Panc1 (cell line): ENCODE measurements at regions not wholly inside any gene's neighbourhood (a gene's known extent, or its start where the extent isn't known, plus 50 kb on each side); places are given as distances from the start of the nearest gene placed in this dataset.

Source experiments
- ATAC-seq: fragments of 200-7000 bp; cut with Tn5 transposase; 2 replicates; pipeline ENCODE4 v1.9.1; 2020; ENCODE audit warnings: mild to moderate bottlenecking, moderate library complexity
- BruUV-seq: library from RNA; stranded (reverse); fragments of 400-500 nt; replicated peaks from 2 replicates; lab custom pipeline; 2021; lab: Mats Ljungman, UMichigan
- CTCF ChIA-PET: fragments of 300-600 bp; sonication (Branson Sonifier 250); formaldehyde crosslinking; loops from one replicate; lab custom pipeline; 2022; ENCODE audit warnings: antibody characterized with exemption; lab: Charles Lee
- POLR2A ChIA-PET: fragments of 300-600 bp; sonication (Branson Sonifier 250); formaldehyde crosslinking; loops from one replicate; lab custom pipeline; 2022; ENCODE audit warnings: antibody characterized with exemption; lab: Charles Lee
- DNase-seq: peaks from one replicate; pipeline ENCODE4 v3.0.0-alpha.2; 2010; ENCODE audit warnings: low read depth, low spot score
- H3K27ac ChIP-seq: 2 replicates; pipeline ENCODE4 v1.5.1; 2011; ENCODE audit warnings: mild to moderate bottlenecking, low read length, inconsistent platforms
- H3K27me3 ChIP-seq: fragments of 200-500 bp; sonication (Bioruptor generic); 2 replicates; pipeline ENCODE4 v1.6.0; 2014; ENCODE audit warnings: low read length, inconsistent platforms; ENCODE audit not compliant: control insufficient read depth, insufficient read depth
- H3K36me3 ChIP-seq: fragments of 200-500 bp; sonication (Bioruptor generic); 2 replicates; pipeline ENCODE4 v1.5.1; 2014; ENCODE audit warnings: inconsistent platforms, mild to moderate bottlenecking, low read length, moderate library complexity; ENCODE audit not compliant: control insufficient read depth, insufficient read depth
- H3K4me1 ChIP-seq: 2 replicates; pipeline ENCODE4 v1.5.1; 2011; ENCODE audit warnings: inconsistent platforms, mild to moderate bottlenecking, low read length, moderate library complexity; ENCODE audit not compliant: control insufficient read depth, insufficient read depth
- H3K4me3 ChIP-seq, 2 experiments: 2 replicates each; pipeline ENCODE4 v1.5.1; 2011 to 2012; ENCODE audit warnings: low read depth in 2 of 2, low read length in 2 of 2, mild to moderate bottlenecking in 2 of 2, inconsistent platforms in 1 of 2, moderate library complexity in 1 of 2
- H3K9me3 ChIP-seq: fragments of 200-500 bp; sonication (Bioruptor generic); 2 replicates; pipeline ENCODE4 v1.5.1; 2014; ENCODE audit warnings: low read depth, mild to moderate bottlenecking, inconsistent platforms, low read length, moderate library complexity; ENCODE audit not compliant: control insufficient read depth, insufficient read depth
- CTCF ChIP-seq: fragments of 450-650 bp; IDR thresholded peaks from 2 replicates; pipeline ENCODE4 v1.5.1; 2017; ENCODE audit warnings: mild to moderate bottlenecking
- POLR2AphosphoS5 ChIP-seq: IDR thresholded peaks from 2 replicates; pipeline ENCODE4 v1.6.1; 2012; ENCODE audit warnings: mild to moderate bottlenecking, low read depth, low read length, moderate library complexity
- REST ChIP-seq, 2 experiments: IDR thresholded peaks; 2 replicates each; pipeline ENCODE4 v1.6.1; 2011 to 2012; ENCODE audit warnings: low read depth in 2 of 2, control low read depth in 1 of 2, low read length in 1 of 2, mild to moderate bottlenecking in 1 of 2, moderate library complexity in 1 of 2; ENCODE audit not compliant: insufficient read depth in 1 of 2
- SIN3A ChIP-seq: IDR thresholded peaks from 2 replicates; pipeline ENCODE4 v1.6.1; 2012; ENCODE audit warnings: low read depth, mild to moderate bottlenecking, low read length, moderate library complexity, borderline replicate concordance; ENCODE audit not compliant: insufficient read depth
- TCF7L2 ChIP-seq: IDR thresholded peaks from 2 replicates; pipeline ENCODE4 v1.6.1; 2011; ENCODE audit warnings: mild to moderate bottlenecking, low read depth, low read length, inconsistent platforms
- in situ Hi-C: cut with HindIII; loops from 2 replicates; pipeline ENCODE4 v1.10.0; 2016; ENCODE audit warnings: low sequenced_read_pairs, low pct_unique_long_range_greater_than_20kb
- intact Hi-C: fragments of 100-400 bp; cut with micrococcal nuclease; formaldehyde crosslinking; loops from one replicate; pipeline ENCODE4 v1.10.0; 2022; ENCODE audit not compliant: unreplicated experiment

- H3K4me1 ChIP-seq = no peaks in the 10 kb centered on the region
- no peaks in the 10 kb centered on the region for H3K36me3 ChIP-seq
- no peak overlapping the region for H3K4me3 ChIP-seq
- BruUV-seq = no TSS peak
- in situ Hi-C loops = no loop called here
- DNase-seq = no peak
- no peaks in the 10 kb centered on the region for H3K9me3 ChIP-seq
- CTCF ChIA-PET = no interaction called here
- TF ChIP-seq TCF7L2 = no peak
- no peak for TF ChIP-seq CTCF
- no peak for TF ChIP-seq SIN3A
- TF ChIP-seq POLR2AphosphoS5 = no peak
- no peak for TF ChIP-seq REST (IDR thresholded peaks at IDR 0.05; ENCODE audit: insufficient read depth in 1 of 2, low read depth in 2 of 2, low read length in 1 of 2)
- POLR2A ChIA-PET = no interaction called here
- ATAC-seq = no peak
- H3K27me3 ChIP-seq = no peaks in the 10 kb centered on the region
- H3K27ac ChIP-seq = no peak overlapping the region
- intact Hi-C loops = no loop called here
These were observed 2483.3 kb downstream of the PCDH9 start for GRCh38 chr13:64746845-64747244.

GRCh38 chr13:64740493-64740892 is 2489.6 kb downstream of the PCDH9 start:
- TF ChIP-seq REST (IDR thresholded peaks at IDR 0.05; ENCODE audit: insufficient read depth in 1 of 2, low read depth in 2 of 2, low read length in 1 of 2) = no peak
- POLR2A ChIA-PET = no interaction called here
- in situ Hi-C loops = no loop called here
- BruUV-seq = no TSS peak
- intact Hi-C loops = no loop called here
- CTCF ChIA-PET = no interaction called here
- no peak for ATAC-seq
- Histone ChIP-seq H3K27me3 (no peaks in the 10 kb centered on the region), H3K9me3 (no peaks in the 10 kb centered on the region; the same call in 1 of the 2 replicates), H3K36me3 (no peaks in the 10 kb centered on the region), H3K4me3 (no peak overlapping the region), H3K4me1 (no peaks in the 10 kb centered on the region), H3K27ac (no peak overlapping the region)
- DNase-seq = no peak
